OCI-LY7 (cell line): ENCODE measurements at regions not wholly inside any gene's neighbourhood (a gene's known extent, or its start where the extent isn't known, plus 50 kb on each side); places are given as distances from the start of the nearest gene placed in this dataset.

Experiments
- BruUV-seq: library from RNA; stranded (reverse); fragments of 400-500 nt; replicated peaks from 2 replicates; lab custom pipeline; 2021; lab: Mats Ljungman, UMichigan
- CTCF ChIA-PET: fragments of 300-600 bp; sonication (Branson Sonifier 250); formaldehyde crosslinking; loops from one replicate; lab custom pipeline; 2022; ENCODE audit warnings: antibody characterized with exemption; ENCODE audit not compliant: unreplicated experiment; lab: Charles Lee
- POLR2A ChIA-PET: fragments of 300-600 bp; sonication (Branson Sonifier 250); formaldehyde crosslinking; loops from one replicate; lab custom pipeline; 2022; ENCODE audit warnings: antibody characterized with exemption; lab: Charles Lee
- DNase-seq: peaks from one replicate; pipeline ENCODE4 v3.0.0-alpha.2; 2015; ENCODE audit warnings: low spot score
- H2AFZ ChIP-seq: fragments of 200-600 bp; sonication (generic), shearing (Covaris generic); 2 replicates; pipeline ENCODE4 v1.6.1; 2014; ENCODE audit warnings: mild to moderate bottlenecking, antibody characterized with exemption, low read length, moderate library complexity
- H3K27ac ChIP-seq: fragments of 200-600 bp; sonication (generic); 2 replicates; pipeline ENCODE4 v1.5.1; 2014; ENCODE audit warnings: mixed run types, low read depth, mild to moderate bottlenecking, moderate library complexity, low read length, inconsistent platforms; ENCODE audit not compliant: poor library complexity, severe bottlenecking
- H3K36me3 ChIP-seq: fragments of 200-600 bp; sonication (generic); 2 replicates; pipeline ENCODE4 v1.6.1; 2014; ENCODE audit warnings: mild to moderate bottlenecking, antibody characterized with exemption, low read length, moderate library complexity, mixed read lengths; ENCODE audit not compliant: insufficient read depth
- H3K4me1 ChIP-seq: fragments of 200-600 bp; sonication (generic); 2 replicates; pipeline ENCODE4 v1.5.1; 2014; ENCODE audit warnings: mild to moderate bottlenecking, low read length; ENCODE audit not compliant: insufficient read depth, poor library complexity, severe bottlenecking
- H3K4me2 ChIP-seq: fragments of 200-600 bp; sonication (generic); 2 replicates; pipeline ENCODE4 v1.6.1; 2014; ENCODE audit warnings: mild to moderate bottlenecking, low read length
- H3K4me3 ChIP-seq: fragments of 200-600 bp; sonication (generic); 2 replicates; pipeline ENCODE4 v1.5.1; 2014; ENCODE audit warnings: mild to moderate bottlenecking, low read depth, low read length; ENCODE audit not compliant: poor library complexity, severe bottlenecking
- H3K79me2 ChIP-seq: fragments of 200-600 bp; sonication (generic); 2 replicates; pipeline ENCODE4 v1.6.1; 2016; ENCODE audit warnings: low read depth, mild to moderate bottlenecking, low read length, moderate library complexity, mixed read lengths; ENCODE audit not compliant: insufficient read depth
- H3K9me2 ChIP-seq: fragments of 200-600 bp; sonication (generic); 2 replicates; pipeline ENCODE4 v1.6.1; 2016; ENCODE audit warnings: mild to moderate bottlenecking, low read length, mixed read lengths; ENCODE audit not compliant: insufficient read depth
- H3K9me3 ChIP-seq: fragments of 200-600 bp; sonication (generic); 2 replicates; pipeline ENCODE4 v1.6.1; 2014; ENCODE audit warnings: mild to moderate bottlenecking, mixed run types, low read length, mixed read lengths
- H4K20me1 ChIP-seq: fragments of 200-600 bp; sonication (generic); 2 replicates; pipeline ENCODE4 v1.6.1; 2014; ENCODE audit warnings: mild to moderate bottlenecking, antibody characterized with exemption, low read length, moderate library complexity, mixed read lengths; ENCODE audit not compliant: insufficient read depth
- EZH2phosphoT487 ChIP-seq: fragments of 200-600 bp; sonication (generic); IDR thresholded peaks from 2 replicates; pipeline ENCODE4 v1.6.1; 2018; ENCODE audit warnings: low read depth, borderline replicate concordance, mild to moderate bottlenecking, mixed run types, antibody characterized with exemption, low read length, moderate library complexity, mixed read lengths
- intact Hi-C: fragments of 100-400 bp; cut with micrococcal nuclease; formaldehyde crosslinking; loops from one replicate; pipeline ENCODE4 v1.10.0; 2022; ENCODE audit not compliant: unreplicated experiment
- TF ChIP-seq, protein P1 (sequence below): fragments of 200-600 bp; sonication (generic); conservative IDR thresholded peaks from 2 replicates; pipeline ENCODE4 v1.5.1; 2014; ENCODE audit warnings: mild to moderate bottlenecking, antibody characterized with exemption, low read length, moderate library complexity, mixed read lengths

DNA sequence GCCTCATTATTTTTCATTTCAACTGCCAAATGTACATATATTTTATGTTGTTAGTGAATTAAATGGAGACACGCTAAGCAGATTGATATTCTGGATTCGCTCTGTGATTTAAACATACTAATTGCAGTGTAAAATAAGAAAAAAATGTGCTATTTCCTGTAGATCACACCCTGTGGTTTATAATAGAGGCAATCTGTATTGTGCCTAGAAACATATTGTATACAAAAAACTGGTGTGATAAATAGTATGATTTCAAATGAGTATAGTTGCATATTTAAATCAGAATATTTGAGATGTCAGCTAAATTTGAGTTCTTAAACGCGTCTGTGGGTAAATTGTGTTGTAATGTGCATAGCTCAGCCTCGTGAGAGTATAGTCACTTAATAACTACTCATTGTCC lies 643.9 kb downstream of the TBC1D4 start:
- no TSS peak for BruUV-seq

DNA sequence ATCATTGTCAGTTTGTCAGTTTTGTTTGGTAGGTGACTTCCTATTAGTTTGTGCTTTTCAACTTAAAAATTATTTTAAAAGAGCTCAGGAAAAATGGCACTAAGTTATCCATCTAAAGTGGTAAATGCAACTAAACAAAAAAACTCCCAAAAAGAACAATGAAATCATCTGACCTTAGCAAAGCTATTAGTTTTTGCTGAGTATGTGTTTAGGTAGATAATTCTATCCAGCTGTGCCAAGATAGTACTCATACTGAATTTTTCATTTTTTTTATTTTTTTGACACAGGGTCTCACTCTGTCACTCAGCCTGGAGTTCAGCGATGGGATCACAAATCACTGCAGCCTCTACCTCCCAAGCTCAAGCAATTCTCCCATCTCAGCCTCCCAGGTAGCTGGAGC lies 645.3 kb downstream of the TBC1D4 start:
- no peaks in the 10 kb centered on the region for H3K9me2 ChIP-seq
- no peaks in the 10 kb centered on the region for H3K9me3 ChIP-seq
- no peaks in the 10 kb centered on the region for H3K79me2 ChIP-seq
- no peak for DNase-seq
- H3K27ac ChIP-seq, result no peak overlapping the region
- H3K36me3 ChIP-seq, result no peaks in the 10 kb centered on the region
- CTCF ChIA-PET, result no interaction called here
- H3K4me2 ChIP-seq, result no peak overlapping the region
- H3K4me3 ChIP-seq, result no peak overlapping the region
- no peak overlapping the region for H2AFZ ChIP-seq
- no TSS peak for BruUV-seq
- intact Hi-C loops, result no loop called here
- POLR2A ChIA-PET, result interaction anchor here (1.1 kb wide), 1 partner anchor 9 kb away, joined by 3 read pairs; no protein-coding TSS in a partner anchor
- H4K20me1 ChIP-seq, result no peaks in the 10 kb centered on the region
- TF ChIP-seq, protein P1, sequence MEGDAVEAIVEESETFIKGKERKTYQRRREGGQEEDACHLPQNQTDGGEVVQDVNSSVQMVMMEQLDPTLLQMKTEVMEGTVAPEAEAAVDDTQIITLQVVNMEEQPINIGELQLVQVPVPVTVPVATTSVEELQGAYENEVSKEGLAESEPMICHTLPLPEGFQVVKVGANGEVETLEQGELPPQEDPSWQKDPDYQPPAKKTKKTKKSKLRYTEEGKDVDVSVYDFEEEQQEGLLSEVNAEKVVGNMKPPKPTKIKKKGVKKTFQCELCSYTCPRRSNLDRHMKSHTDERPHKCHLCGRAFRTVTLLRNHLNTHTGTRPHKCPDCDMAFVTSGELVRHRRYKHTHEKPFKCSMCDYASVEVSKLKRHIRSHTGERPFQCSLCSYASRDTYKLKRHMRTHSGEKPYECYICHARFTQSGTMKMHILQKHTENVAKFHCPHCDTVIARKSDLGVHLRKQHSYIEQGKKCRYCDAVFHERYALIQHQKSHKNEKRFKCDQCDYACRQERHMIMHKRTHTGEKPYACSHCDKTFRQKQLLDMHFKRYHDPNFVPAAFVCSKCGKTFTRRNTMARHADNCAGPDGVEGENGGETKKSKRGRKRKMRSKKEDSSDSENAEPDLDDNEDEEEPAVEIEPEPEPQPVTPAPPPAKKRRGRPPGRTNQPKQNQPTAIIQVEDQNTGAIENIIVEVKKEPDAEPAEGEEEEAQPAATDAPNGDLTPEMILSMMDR, result no peak
- no peak for TF ChIP-seq EZH2phosphoT487
- no peaks in the 10 kb centered on the region for H3K4me1 ChIP-seq

More for the DNA sequence above, 643.9 kb downstream of the TBC1D4 start:
- intact Hi-C loops, result no loop called here
- Histone ChIP-seq H3K36me3 (no peaks in the 10 kb centered on the region), H3K27ac (no peak overlapping the region), H3K4me1 (no peaks in the 10 kb centered on the region), H3K4me3 (no peak overlapping the region), H3K9me3 (no peaks in the 10 kb centered on the region), H2AFZ (no peak overlapping the region), H3K79me2 (no peaks in the 10 kb centered on the region), H3K4me2 (no peak overlapping the region), H4K20me1 (no peaks in the 10 kb centered on the region), H3K9me2 (no peaks in the 10 kb centered on the region)
- TF ChIP-seq EZH2phosphoT487, result no peak
- TF ChIP-seq, protein P1, result no peak
- POLR2A ChIA-PET, result interaction anchor here (0.6 to 1.1 kb wide), 2 partner anchors 11 to 1432 kb away, joined by 3 to 4 read pairs; no protein-coding TSS in a partner anchor
- no peak for DNase-seq
- CTCF ChIA-PET, result interaction anchor here (0.6 kb wide), 1 partner anchor 1361 kb away, joined by 3 read pairs; no protein-coding TSS in a partner anchor

DNA sequence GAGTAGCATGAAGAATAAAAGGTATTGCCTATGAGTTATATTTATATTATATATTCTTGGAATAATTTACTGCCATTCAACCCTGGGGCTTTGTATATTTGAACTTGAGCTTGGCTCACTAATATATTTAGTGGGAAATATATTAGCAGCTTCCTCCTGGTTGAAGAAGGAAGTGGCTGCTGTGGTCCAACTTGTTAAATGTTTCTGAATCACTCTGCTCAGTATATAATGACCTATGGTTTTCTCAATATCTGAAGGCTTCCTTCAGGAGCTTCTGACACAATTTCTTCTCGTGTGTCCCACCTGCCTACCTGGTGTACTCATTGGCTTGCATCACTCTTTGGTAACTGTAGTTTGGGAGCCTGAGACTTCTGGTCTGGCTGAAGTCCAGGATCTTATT lies 646.4 kb downstream of the TBC1D4 start:
- Histone ChIP-seq H3K9me2 (no peaks in the 10 kb centered on the region), H3K4me2 (no peak overlapping the region), H3K27ac (no peak overlapping the region), H2AFZ (no peak overlapping the region), H3K36me3 (no peaks in the 10 kb centered on the region), H4K20me1 (no peaks in the 10 kb centered on the region), H3K79me2 (no peaks in the 10 kb centered on the region), H3K4me1 (no peaks in the 10 kb centered on the region), H3K9me3 (no peaks in the 10 kb centered on the region), H3K4me3 (no peak overlapping the region)
- BruUV-seq, result no TSS peak
- POLR2A ChIA-PET, result interaction anchor here (0.6 to 1.1 kb wide), 2 partner anchors 8 to 53 kb away, joined by 3 read pairs; no protein-coding TSS in a partner anchor
- CTCF ChIA-PET, result no interaction called here
- intact Hi-C loops, result no loop called here
- TF ChIP-seq, protein P1, result no peak
- TF ChIP-seq EZH2phosphoT487, result no peak
- DNase-seq, result no peak
